Trophoblast cell (in vitro differentiated cells and primary cell): ENCODE measurements at regions not wholly inside any gene's neighbourhood (a gene's known extent, or its start where the extent isn't known, plus 50 kb on each side); places are given as distances from the start of the nearest gene placed in this dataset.

Experiments used
- DNase-seq, 2 donors: peaks; one replicate each; pipeline ENCODE4 v3.0.0-alpha.2; 2016
- H2AFZ ChIP-seq: 2 replicates; pipeline ENCODE4 v1.6.1; 2013; ENCODE audit warnings: low read length, moderate library complexity, mild to moderate bottlenecking; ENCODE audit not compliant: insufficient read depth, poor library complexity
- H2AK5ac ChIP-seq: 2 replicates; pipeline ENCODE4 v1.6.1; 2013; ENCODE audit warnings: mild to moderate bottlenecking, low read length
- H2BK120ac ChIP-seq: 2 replicates; pipeline ENCODE4 v1.6.1; 2013; ENCODE audit warnings: low read length, mild to moderate bottlenecking, moderate library complexity; ENCODE audit not compliant: insufficient read depth, poor library complexity
- H2BK12ac ChIP-seq: 2 replicates; pipeline ENCODE4 v1.6.1; 2013; ENCODE audit warnings: mild to moderate bottlenecking, low read length, moderate library complexity
- H2BK5ac ChIP-seq: 2 replicates; pipeline ENCODE4 v1.6.1; 2013; ENCODE audit warnings: low read length, low read depth, moderate library complexity, mild to moderate bottlenecking; ENCODE audit not compliant: poor library complexity
- H3K14ac ChIP-seq: 2 replicates; pipeline ENCODE4 v1.6.1; 2013; ENCODE audit warnings: mild to moderate bottlenecking, low read length
- H3K18ac ChIP-seq: 2 replicates; pipeline ENCODE4 v1.6.1; 2013; ENCODE audit warnings: mild to moderate bottlenecking, low read length
- H3K23ac ChIP-seq: 2 replicates; pipeline ENCODE4 v1.6.1; 2013; ENCODE audit warnings: low read length
- H3K27ac ChIP-seq: 2 replicates; pipeline ENCODE4 v1.5.1; 2013; ENCODE audit warnings: low read depth, mild to moderate bottlenecking, inconsistent platforms, low read length, moderate library complexity
- H3K27me3 ChIP-seq: 2 replicates; pipeline ENCODE4 v1.6.1; 2013; ENCODE audit warnings: inconsistent platforms, mild to moderate bottlenecking, low read length, moderate library complexity; ENCODE audit not compliant: insufficient read depth
- H3K36me3 ChIP-seq, 2 experiments: 1 replicate in 1 of 2; 2 replicates in 1 of 2; pipeline ENCODE4 v1.6.1; 2013; ENCODE audit warnings: low read length in 2 of 2, mild to moderate bottlenecking in 2 of 2, moderate library complexity in 1 of 2; ENCODE audit not compliant: insufficient read depth in 2 of 2, control insufficient read depth in 1 of 2
- H3K4ac ChIP-seq: 2 replicates; pipeline ENCODE4 v1.6.1; 2013; ENCODE audit warnings: low read depth, mild to moderate bottlenecking, low read length, moderate library complexity
- H3K4me1 ChIP-seq, 2 experiments: 1 replicate in 1 of 2; 2 replicates in 1 of 2; pipeline ENCODE4 v1.6.1; 2013; ENCODE audit warnings: low read length in 2 of 2, mild to moderate bottlenecking in 2 of 2, moderate library complexity in 1 of 2; ENCODE audit not compliant: insufficient read depth in 2 of 2, control insufficient read depth in 1 of 2
- H3K4me2 ChIP-seq: 2 replicates; pipeline ENCODE4 v1.6.1; 2013; ENCODE audit warnings: inconsistent platforms, mild to moderate bottlenecking, low read length, moderate library complexity
- H3K4me3 ChIP-seq: 2 replicates; pipeline ENCODE4 v1.5.1; 2013; ENCODE audit warnings: mild to moderate bottlenecking, low read depth, low read length, inconsistent platforms
- H3K79me1 ChIP-seq: one replicate; pipeline ENCODE4 v1.6.1; 2013; ENCODE audit warnings: low read length
- H3K79me2 ChIP-seq: 2 replicates; pipeline ENCODE4 v1.6.1; 2013; ENCODE audit warnings: low read length, mild to moderate bottlenecking; ENCODE audit not compliant: control insufficient read depth, insufficient read depth, poor library complexity
- H3K9ac ChIP-seq: 2 replicates; pipeline ENCODE4 v1.6.1; 2013; ENCODE audit warnings: mild to moderate bottlenecking, low read length
- H3K9me3 ChIP-seq: 2 replicates; pipeline ENCODE4 v1.6.1; 2013; ENCODE audit warnings: low read depth, mild to moderate bottlenecking, control low read depth, inconsistent platforms, low read length; ENCODE audit not compliant: insufficient read depth
- H4K12ac ChIP-seq: 2 replicates; pipeline ENCODE4 v1.6.1; 2013; ENCODE audit warnings: low read depth, mild to moderate bottlenecking, low read length, moderate library complexity
- H4K8ac ChIP-seq: 2 replicates; pipeline ENCODE4 v1.6.1; 2013; ENCODE audit warnings: low read depth, mild to moderate bottlenecking, low read length, moderate library complexity
- H4K91ac ChIP-seq: one replicate; pipeline ENCODE4 v1.6.1; 2013; ENCODE audit warnings: low read depth, mild to moderate bottlenecking, low read length, moderate library complexity
- WGBS: extraction: QIAGEN DNeasy Blood & Tissue Kit; methylation state at CpG from one replicate; pipeline ENCODE4 v1.1.7; 2013; ENCODE audit warnings: missing lambda C conversion rate; ENCODE audit not compliant: insufficient read length, insufficient coverage; ENCODE audit errors: extremely low coverage; 5-methylcytosine and 5-hydroxymethylcytosine counted together

GRCh38 chr7:53205006-53205405, 169.6 kb downstream of the POM121L12 start:
- no peak overlapping the region for H3K23ac ChIP-seq
- no peaks in the 10 kb centered on the region for H3K4me1 ChIP-seq
- no peak overlapping the region for H4K91ac ChIP-seq
- H3K4me3 ChIP-seq, result no peak overlapping the region
- no peak overlapping the region for H3K14ac ChIP-seq
- H2AFZ ChIP-seq, result no peak overlapping the region
- H2AK5ac ChIP-seq, result no peak overlapping the region
- H3K79me1 ChIP-seq, result no peaks in the 10 kb centered on the region
- DNase-seq, result no peak
- H2BK5ac ChIP-seq, result no peak overlapping the region
- H3K4ac ChIP-seq, result no peak overlapping the region
- no peak overlapping the region for H3K4me2 ChIP-seq
- H2BK120ac ChIP-seq, result no peak overlapping the region
- no peak overlapping the region for H3K9ac ChIP-seq
- H3K9me3 ChIP-seq, result no peaks in the 10 kb centered on the region
- no peaks in the 10 kb centered on the region for H3K36me3 ChIP-seq
- H4K8ac ChIP-seq, result no peak overlapping the region
- no peak overlapping the region for H3K18ac ChIP-seq
- H3K27me3 ChIP-seq, result no peaks in the 10 kb centered on the region
- no CpG with 5 or more reads among the region's 3 CpGs for WGBS
- no peak overlapping the region for H4K12ac ChIP-seq
- no peak overlapping the region for H2BK12ac ChIP-seq
- H3K27ac ChIP-seq, result no peak overlapping the region
- no peaks in the 10 kb centered on the region for H3K79me2 ChIP-seq

- DNase-seq, result no peak
- H3K79me1 ChIP-seq, result peaks cover 2% of the 10 kb centered on the region
- WGBS, result no CpG with 5 or more reads among the region's 3 CpGs
- no peak overlapping the region for H3K4me2 ChIP-seq
- H3K18ac ChIP-seq, result no peak overlapping the region
- H4K91ac ChIP-seq, result no peak overlapping the region
- no peak overlapping the region for H3K14ac ChIP-seq
- H2AFZ ChIP-seq, result no peak overlapping the region
- no peak overlapping the region for H4K8ac ChIP-seq
- no peak overlapping the region for H3K27ac ChIP-seq
- no peak overlapping the region for H3K4ac ChIP-seq
- H2AK5ac ChIP-seq, result no peak overlapping the region
- no peak overlapping the region for H3K23ac ChIP-seq
- no peak overlapping the region for H2BK120ac ChIP-seq
- H3K9me3 ChIP-seq, result no peaks in the 10 kb centered on the region
- no peak overlapping the region for H2BK12ac ChIP-seq
- H3K4me3 ChIP-seq, result no peak overlapping the region
- H3K4me1 ChIP-seq, result no peaks in the 10 kb centered on the region
- no peaks in the 10 kb centered on the region for H3K27me3 ChIP-seq
- H4K12ac ChIP-seq, result no peak overlapping the region
- H3K9ac ChIP-seq, result no peak overlapping the region
- H3K79me2 ChIP-seq, result no peaks in the 10 kb centered on the region
- H2BK5ac ChIP-seq, result no peak overlapping the region
- no peaks in the 10 kb centered on the region for H3K36me3 ChIP-seq
Observed at GRCh38 chr7:53209129-53209528, 173.7 kb downstream of the POM121L12 start.

- no peak for DNase-seq
- H4K8ac ChIP-seq, result no peak overlapping the region
- no peak overlapping the region for H3K18ac ChIP-seq
- peaks cover 10% of the 10 kb centered on the region for H3K79me1 ChIP-seq
- no peak overlapping the region for H2AK5ac ChIP-seq
- H3K4me1 ChIP-seq, result peaks cover 0 to 4% of the 10 kb centered on the region in 2 experiments
- no peak overlapping the region for H3K23ac ChIP-seq
- H2BK120ac ChIP-seq, result no peak overlapping the region
- no peak overlapping the region for H4K91ac ChIP-seq
- H3K4me2 ChIP-seq, result no peak overlapping the region
- H4K12ac ChIP-seq, result no peak overlapping the region
- H3K4ac ChIP-seq, result no peak overlapping the region
- H3K4me3 ChIP-seq, result no peak overlapping the region
- H2BK5ac ChIP-seq, result no peak overlapping the region
- no peak overlapping the region for H3K9ac ChIP-seq
- H3K79me2 ChIP-seq, result peaks cover 5% of the 10 kb centered on the region
- no peaks in the 10 kb centered on the region for H3K36me3 ChIP-seq
- no CpG with 5 or more reads among the region's 1 CpG for WGBS
- no peaks in the 10 kb centered on the region for H3K27me3 ChIP-seq
- H3K27ac ChIP-seq, result no peak overlapping the region
- no peak overlapping the region for H3K14ac ChIP-seq
- H2AFZ ChIP-seq, result no peak overlapping the region
- no peak overlapping the region for H2BK12ac ChIP-seq
- peaks cover 2% of the 10 kb centered on the region for H3K9me3 ChIP-seq
Observed at GRCh38 chr7:53214463-53214862, 179.0 kb downstream of the POM121L12 start.

- H3K14ac ChIP-seq, result peak overlapping the region; percentile 94
- H3K79me1 ChIP-seq, result peaks cover 8% of the 10 kb centered on the region
- peak overlapping the region; percentile 47 for H3K4ac ChIP-seq
- H3K79me2 ChIP-seq, result peaks cover 5% of the 10 kb centered on the region
- peak overlapping the region; percentile 83 for H2AFZ ChIP-seq
- H3K27ac ChIP-seq, result no peak overlapping the region
- DNase-seq, result peak in 1 of 2 donors; percentile 13
- no peak overlapping the region for H2AK5ac ChIP-seq
- no peaks in the 10 kb centered on the region for H3K27me3 ChIP-seq
- H2BK5ac ChIP-seq, result peak overlapping the region; percentile 69
- H3K36me3 ChIP-seq, result no peaks in the 10 kb centered on the region
- peak overlapping the region; percentile 88 for H4K12ac ChIP-seq
- peak overlapping the region; percentile 89 for H3K18ac ChIP-seq
- no CpG with 5 or more reads among the region's 46 CpGs for WGBS
- H3K4me1 ChIP-seq, result peaks cover 0 to 4% of the 10 kb centered on the region in 2 experiments
- peak overlapping the region; percentile 97 for H2BK120ac ChIP-seq
- peaks cover 2% of the 10 kb centered on the region for H3K9me3 ChIP-seq
- H2BK12ac ChIP-seq, result peak overlapping the region; percentile 97
- H3K23ac ChIP-seq, result no peak overlapping the region
- peak overlapping the region; percentile 62 for H3K9ac ChIP-seq
- peak overlapping the region; percentile 94 for H4K91ac ChIP-seq
- H3K4me3 ChIP-seq, result peak overlapping the region; percentile 59
- peak overlapping the region; percentile 59 for H3K4me2 ChIP-seq
- peak overlapping the region; percentile 97 for H4K8ac ChIP-seq
Observed at GRCh38 chr7:53218730-53219504, 183.5 kb downstream of the POM121L12 start.
